WTC11 (cell line): ENCODE measurements at regions not wholly inside any gene's neighbourhood (a gene's known extent, or its start where the extent isn't known, plus 50 kb on each side); places are given as distances from the start of the nearest gene placed in this dataset.

Source experiments
- ATAC-seq: fragments of 200-7000 bp; cut with Tn5 transposase; 2 replicates; pipeline ENCODE4 v1.10.0; 2021; ENCODE audit warnings: mild to moderate bottlenecking, moderate library complexity
- CTCF ChIA-PET: fragments of 300-600 bp; sonication (Branson Sonifier 250); formaldehyde crosslinking; loops from one replicate; lab custom pipeline; 2021; ENCODE audit warnings: antibody characterized with exemption; lab: Charles Lee
- POLR2A ChIA-PET: fragments of 350-600 bp; sonication (Branson Sonifier 250); formaldehyde crosslinking; loops from one replicate; lab custom pipeline; 2021; ENCODE audit warnings: antibody characterized with exemption; lab: Charles Lee
- DNase-seq: peaks from one replicate; pipeline ENCODE4 v3.0.0; 2021; ENCODE audit warnings: low spot score
- H3K27ac Mint-ChIP-seq: 2 replicates; pipeline ENCODE4 v1.8.0; 2021; ENCODE audit warnings: mixed read lengths
- H3K27me3 Mint-ChIP-seq: 2 replicates; pipeline ENCODE4 v1.8.0; 2021; ENCODE audit warnings: low read depth, mild to moderate bottlenecking, moderate library complexity, mixed read lengths
- H3K36me3 Mint-ChIP-seq: 2 replicates; pipeline ENCODE4 v1.8.0; 2021; ENCODE audit warnings: mixed read lengths
- H3K4me1 Mint-ChIP-seq: 2 replicates; pipeline ENCODE4 v1.8.0; 2022; ENCODE audit warnings: mixed read lengths
- H3K4me3 Mint-ChIP-seq: 2 replicates; pipeline ENCODE4 v1.8.0; 2021; ENCODE audit warnings: mild to moderate bottlenecking, moderate library complexity, mixed read lengths
- H3K9me3 Mint-ChIP-seq: 2 replicates; pipeline ENCODE4 v1.8.0; 2021; ENCODE audit warnings: mixed read lengths
- ARID4B ChIP-seq: sonication (generic); formaldehyde crosslinking; IDR thresholded peaks from 2 replicates; pipeline ENCODE4 v1.8.0; 2023; ENCODE audit warnings: missing genetic modification reagents, mild to moderate bottlenecking, borderline replicate concordance
- FOXK1 ChIP-seq: sonication (generic); formaldehyde crosslinking; IDR thresholded peaks from 2 replicates; pipeline ENCODE4 v1.8.0; 2022; ENCODE audit warnings: mild to moderate bottlenecking, moderate library complexity, missing genetic modification reagents
- GABPB1 ChIP-seq: sonication (generic); formaldehyde crosslinking; IDR thresholded peaks from 2 replicates; pipeline ENCODE4 v1.8.1; 2023; ENCODE audit warnings: mild to moderate bottlenecking, missing genetic modification reagents
- IRF1 ChIP-seq: sonication (generic); formaldehyde crosslinking; IDR thresholded peaks from 2 replicates; pipeline ENCODE4 v1.8.0; 2023; ENCODE audit warnings: missing genetic modification reagents
- JUN ChIP-seq: sonication (generic); formaldehyde crosslinking; IDR thresholded peaks from 2 replicates; pipeline ENCODE4 v1.8.0; 2023; ENCODE audit warnings: mild to moderate bottlenecking, missing genetic modification reagents
- KAT7 ChIP-seq: sonication (generic); formaldehyde crosslinking; IDR thresholded peaks from 2 replicates; pipeline ENCODE4 v1.8.1; 2023; ENCODE audit warnings: missing genetic modification reagents, mild to moderate bottlenecking, borderline replicate concordance
- NR1H2 ChIP-seq: sonication (generic); formaldehyde crosslinking; IDR thresholded peaks from 2 replicates; pipeline ENCODE4 v1.9.0; 2021; ENCODE audit warnings: mild to moderate bottlenecking, moderate library complexity, missing genetic modification reagents
- ZNF219 ChIP-seq: sonication (generic); formaldehyde crosslinking; IDR thresholded peaks from 2 replicates; pipeline ENCODE4 v1.8.0; 2023; ENCODE audit warnings: missing genetic modification reagents, mild to moderate bottlenecking, borderline replicate concordance
- ZNF396 ChIP-seq: fragments of 250-450 bp; sonication (Bioruptor Pico); IDR thresholded peaks from 2 replicates; pipeline ENCODE4 v1.8.0; 2021; ENCODE audit warnings: mild to moderate bottlenecking, moderate library complexity, borderline replicate concordance
- TF ChIP-seq, protein P1 (sequence below): sonication (generic); formaldehyde crosslinking; IDR thresholded peaks from 2 replicates; pipeline ENCODE4 v1.8.0; 2022; ENCODE audit warnings: mild to moderate bottlenecking, missing genetic modification reagents
- TF ChIP-seq, protein P2 (sequence below): sonication (generic); formaldehyde crosslinking; IDR thresholded peaks from 2 replicates; pipeline ENCODE4 v1.8.0; 2022; ENCODE audit warnings: mild to moderate bottlenecking, missing genetic modification reagents
- TF ChIP-seq, protein P3 (sequence below): sonication (generic); formaldehyde crosslinking; conservative IDR thresholded peaks from 2 replicates; pipeline ENCODE4 v1.8.1; 2023; ENCODE audit warnings: mild to moderate bottlenecking, low read depth, missing genetic modification reagents, moderate library complexity
- TF ChIP-seq, protein P4 (sequence below): sonication (generic); formaldehyde crosslinking; IDR thresholded peaks from 2 replicates; pipeline ENCODE4 v1.8.1; 2023; ENCODE audit warnings: mild to moderate bottlenecking, missing genetic modification reagents
- TF ChIP-seq, protein P5 (sequence below): sonication (generic); formaldehyde crosslinking; IDR thresholded peaks from 2 replicates; pipeline ENCODE4 v1.8.1; 2022; ENCODE audit warnings: mild to moderate bottlenecking, missing genetic modification reagents, moderate library complexity, borderline replicate concordance
- TF ChIP-seq, protein P6 (sequence below): sonication (generic); formaldehyde crosslinking; IDR thresholded peaks from 2 replicates; pipeline ENCODE4 v1.8.1; 2023; ENCODE audit warnings: mild to moderate bottlenecking, missing genetic modification reagents, borderline replicate concordance

GRCh38 chr3:72361990-72362389 is 486.3 kb downstream of the SHQ1 start:
- peaks cover 3% of the 10 kb centered on the region; the same call in 1 of the 2 replicates for H3K4me1 Mint-ChIP-seq
- TF ChIP-seq KAT7 (CRISPR knock-in tag) = no peak
- no peak for TF ChIP-seq IRF1
- no peak for TF ChIP-seq FOXK1
- TF ChIP-seq, protein P1, sequence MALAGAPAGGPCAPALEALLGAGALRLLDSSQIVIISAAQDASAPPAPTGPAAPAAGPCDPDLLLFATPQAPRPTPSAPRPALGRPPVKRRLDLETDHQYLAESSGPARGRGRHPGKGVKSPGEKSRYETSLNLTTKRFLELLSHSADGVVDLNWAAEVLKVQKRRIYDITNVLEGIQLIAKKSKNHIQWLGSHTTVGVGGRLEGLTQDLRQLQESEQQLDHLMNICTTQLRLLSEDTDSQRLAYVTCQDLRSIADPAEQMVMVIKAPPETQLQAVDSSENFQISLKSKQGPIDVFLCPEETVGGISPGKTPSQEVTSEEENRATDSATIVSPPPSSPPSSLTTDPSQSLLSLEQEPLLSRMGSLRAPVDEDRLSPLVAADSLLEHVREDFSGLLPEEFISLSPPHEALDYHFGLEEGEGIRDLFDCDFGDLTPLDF (CRISPR knock-in tag) = no peak
- no peak for TF ChIP-seq GABPB1 (CRISPR knock-in tag)
- TF ChIP-seq, protein P2, sequence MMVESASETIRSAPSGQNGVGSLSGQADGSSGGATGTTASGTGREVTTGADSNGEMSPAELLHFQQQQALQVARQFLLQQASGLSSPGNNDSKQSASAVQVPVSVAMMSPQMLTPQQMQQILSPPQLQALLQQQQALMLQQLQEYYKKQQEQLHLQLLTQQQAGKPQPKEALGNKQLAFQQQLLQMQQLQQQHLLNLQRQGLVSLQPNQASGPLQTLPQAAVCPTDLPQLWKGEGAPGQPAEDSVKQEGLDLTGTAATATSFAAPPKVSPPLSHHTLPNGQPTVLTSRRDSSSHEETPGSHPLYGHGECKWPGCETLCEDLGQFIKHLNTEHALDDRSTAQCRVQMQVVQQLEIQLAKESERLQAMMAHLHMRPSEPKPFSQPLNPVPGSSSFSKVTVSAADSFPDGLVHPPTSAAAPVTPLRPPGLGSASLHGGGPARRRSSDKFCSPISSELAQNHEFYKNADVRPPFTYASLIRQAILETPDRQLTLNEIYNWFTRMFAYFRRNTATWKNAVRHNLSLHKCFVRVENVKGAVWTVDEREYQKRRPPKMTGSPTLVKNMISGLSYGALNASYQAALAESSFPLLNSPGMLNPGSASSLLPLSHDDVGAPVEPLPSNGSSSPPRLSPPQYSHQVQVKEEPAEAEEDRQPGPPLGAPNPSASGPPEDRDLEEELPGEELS (CRISPR knock-in tag) = no peak
- TF ChIP-seq, protein P3, sequence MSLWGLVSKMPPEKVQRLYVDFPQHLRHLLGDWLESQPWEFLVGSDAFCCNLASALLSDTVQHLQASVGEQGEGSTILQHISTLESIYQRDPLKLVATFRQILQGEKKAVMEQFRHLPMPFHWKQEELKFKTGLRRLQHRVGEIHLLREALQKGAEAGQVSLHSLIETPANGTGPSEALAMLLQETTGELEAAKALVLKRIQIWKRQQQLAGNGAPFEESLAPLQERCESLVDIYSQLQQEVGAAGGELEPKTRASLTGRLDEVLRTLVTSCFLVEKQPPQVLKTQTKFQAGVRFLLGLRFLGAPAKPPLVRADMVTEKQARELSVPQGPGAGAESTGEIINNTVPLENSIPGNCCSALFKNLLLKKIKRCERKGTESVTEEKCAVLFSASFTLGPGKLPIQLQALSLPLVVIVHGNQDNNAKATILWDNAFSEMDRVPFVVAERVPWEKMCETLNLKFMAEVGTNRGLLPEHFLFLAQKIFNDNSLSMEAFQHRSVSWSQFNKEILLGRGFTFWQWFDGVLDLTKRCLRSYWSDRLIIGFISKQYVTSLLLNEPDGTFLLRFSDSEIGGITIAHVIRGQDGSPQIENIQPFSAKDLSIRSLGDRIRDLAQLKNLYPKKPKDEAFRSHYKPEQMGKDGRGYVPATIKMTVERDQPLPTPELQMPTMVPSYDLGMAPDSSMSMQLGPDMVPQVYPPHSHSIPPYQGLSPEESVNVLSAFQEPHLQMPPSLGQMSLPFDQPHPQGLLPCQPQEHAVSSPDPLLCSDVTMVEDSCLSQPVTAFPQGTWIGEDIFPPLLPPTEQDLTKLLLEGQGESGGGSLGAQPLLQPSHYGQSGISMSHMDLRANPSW (CRISPR knock-in tag) = no peak
- no peak for TF ChIP-seq NR1H2 (CRISPR knock-in tag)
- no peak for TF ChIP-seq ZNF396
- TF ChIP-seq, protein P4, sequence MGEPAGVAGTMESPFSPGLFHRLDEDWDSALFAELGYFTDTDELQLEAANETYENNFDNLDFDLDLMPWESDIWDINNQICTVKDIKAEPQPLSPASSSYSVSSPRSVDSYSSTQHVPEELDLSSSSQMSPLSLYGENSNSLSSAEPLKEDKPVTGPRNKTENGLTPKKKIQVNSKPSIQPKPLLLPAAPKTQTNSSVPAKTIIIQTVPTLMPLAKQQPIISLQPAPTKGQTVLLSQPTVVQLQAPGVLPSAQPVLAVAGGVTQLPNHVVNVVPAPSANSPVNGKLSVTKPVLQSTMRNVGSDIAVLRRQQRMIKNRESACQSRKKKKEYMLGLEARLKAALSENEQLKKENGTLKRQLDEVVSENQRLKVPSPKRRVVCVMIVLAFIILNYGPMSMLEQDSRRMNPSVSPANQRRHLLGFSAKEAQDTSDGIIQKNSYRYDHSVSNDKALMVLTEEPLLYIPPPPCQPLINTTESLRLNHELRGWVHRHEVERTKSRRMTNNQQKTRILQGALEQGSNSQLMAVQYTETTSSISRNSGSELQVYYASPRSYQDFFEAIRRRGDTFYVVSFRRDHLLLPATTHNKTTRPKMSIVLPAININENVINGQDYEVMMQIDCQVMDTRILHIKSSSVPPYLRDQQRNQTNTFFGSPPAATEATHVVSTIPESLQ (CRISPR knock-in tag) = no peak
- TF ChIP-seq ZNF219 (CRISPR knock-in tag) = no peak
- TF ChIP-seq, protein P5, sequence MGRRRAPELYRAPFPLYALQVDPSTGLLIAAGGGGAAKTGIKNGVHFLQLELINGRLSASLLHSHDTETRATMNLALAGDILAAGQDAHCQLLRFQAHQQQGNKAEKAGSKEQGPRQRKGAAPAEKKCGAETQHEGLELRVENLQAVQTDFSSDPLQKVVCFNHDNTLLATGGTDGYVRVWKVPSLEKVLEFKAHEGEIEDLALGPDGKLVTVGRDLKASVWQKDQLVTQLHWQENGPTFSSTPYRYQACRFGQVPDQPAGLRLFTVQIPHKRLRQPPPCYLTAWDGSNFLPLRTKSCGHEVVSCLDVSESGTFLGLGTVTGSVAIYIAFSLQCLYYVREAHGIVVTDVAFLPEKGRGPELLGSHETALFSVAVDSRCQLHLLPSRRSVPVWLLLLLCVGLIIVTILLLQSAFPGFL (CRISPR knock-in tag) = no peak
- TF ChIP-seq, protein P6, sequence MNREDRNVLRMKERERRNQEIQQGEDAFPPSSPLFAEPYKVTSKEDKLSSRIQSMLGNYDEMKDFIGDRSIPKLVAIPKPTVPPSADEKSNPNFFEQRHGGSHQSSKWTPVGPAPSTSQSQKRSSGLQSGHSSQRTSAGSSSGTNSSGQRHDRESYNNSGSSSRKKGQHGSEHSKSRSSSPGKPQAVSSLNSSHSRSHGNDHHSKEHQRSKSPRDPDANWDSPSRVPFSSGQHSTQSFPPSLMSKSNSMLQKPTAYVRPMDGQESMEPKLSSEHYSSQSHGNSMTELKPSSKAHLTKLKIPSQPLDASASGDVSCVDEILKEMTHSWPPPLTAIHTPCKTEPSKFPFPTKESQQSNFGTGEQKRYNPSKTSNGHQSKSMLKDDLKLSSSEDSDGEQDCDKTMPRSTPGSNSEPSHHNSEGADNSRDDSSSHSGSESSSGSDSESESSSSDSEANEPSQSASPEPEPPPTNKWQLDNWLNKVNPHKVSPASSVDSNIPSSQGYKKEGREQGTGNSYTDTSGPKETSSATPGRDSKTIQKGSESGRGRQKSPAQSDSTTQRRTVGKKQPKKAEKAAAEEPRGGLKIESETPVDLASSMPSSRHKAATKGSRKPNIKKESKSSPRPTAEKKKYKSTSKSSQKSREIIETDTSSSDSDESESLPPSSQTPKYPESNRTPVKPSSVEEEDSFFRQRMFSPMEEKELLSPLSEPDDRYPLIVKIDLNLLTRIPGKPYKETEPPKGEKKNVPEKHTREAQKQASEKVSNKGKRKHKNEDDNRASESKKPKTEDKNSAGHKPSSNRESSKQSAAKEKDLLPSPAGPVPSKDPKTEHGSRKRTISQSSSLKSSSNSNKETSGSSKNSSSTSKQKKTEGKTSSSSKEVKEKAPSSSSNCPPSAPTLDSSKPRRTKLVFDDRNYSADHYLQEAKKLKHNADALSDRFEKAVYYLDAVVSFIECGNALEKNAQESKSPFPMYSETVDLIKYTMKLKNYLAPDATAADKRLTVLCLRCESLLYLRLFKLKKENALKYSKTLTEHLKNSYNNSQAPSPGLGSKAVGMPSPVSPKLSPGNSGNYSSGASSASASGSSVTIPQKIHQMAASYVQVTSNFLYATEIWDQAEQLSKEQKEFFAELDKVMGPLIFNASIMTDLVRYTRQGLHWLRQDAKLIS (CRISPR knock-in tag) = no peak
- no peak for TF ChIP-seq JUN
- TF ChIP-seq ARID4B = no peak
- DNase-seq (no peak), ATAC-seq (no peak)
- ChIA-PET POLR2A (no interaction called here), CTCF (no interaction called here)
- H3K27ac Mint-ChIP-seq = no peak overlapping the region
- peaks cover 17% of the 10 kb centered on the region for H3K9me3 Mint-ChIP-seq
- H3K36me3 Mint-ChIP-seq = no peaks in the 10 kb centered on the region
- H3K4me3 Mint-ChIP-seq = no peak overlapping the region
- H3K27me3 Mint-ChIP-seq = no peaks in the 10 kb centered on the region; the same call in 1 of the 2 replicates
